Stimulated activated CD4-positive, alpha-beta T cell treated with anti-CD3 and anti-CD28 coated beads, TNF-alpha, amount 100 ng/mL, for 24 hours (primary cell): ENCODE measurements at regions not wholly inside any gene's neighbourhood (a gene's known extent, or its start where the extent isn't known, plus 50 kb on each side); places are given as distances from the start of the nearest gene placed in this dataset.
A peak's percentile ranks its signal among the peaks of the same experiment; 100 is the strongest.
"Not testable (repeated sequence)": the region's sequence is repeated elsewhere in the genome, so short reads cannot be mapped to it uniquely, and the experiment has no call there.

Source experiments
- DNase-seq, 3 experiments: peaks; one replicate each; pipeline ENCODE4 v3.0.0-alpha.2; 2020; ENCODE audit warnings: low read depth in 3 of 3

DNA sequence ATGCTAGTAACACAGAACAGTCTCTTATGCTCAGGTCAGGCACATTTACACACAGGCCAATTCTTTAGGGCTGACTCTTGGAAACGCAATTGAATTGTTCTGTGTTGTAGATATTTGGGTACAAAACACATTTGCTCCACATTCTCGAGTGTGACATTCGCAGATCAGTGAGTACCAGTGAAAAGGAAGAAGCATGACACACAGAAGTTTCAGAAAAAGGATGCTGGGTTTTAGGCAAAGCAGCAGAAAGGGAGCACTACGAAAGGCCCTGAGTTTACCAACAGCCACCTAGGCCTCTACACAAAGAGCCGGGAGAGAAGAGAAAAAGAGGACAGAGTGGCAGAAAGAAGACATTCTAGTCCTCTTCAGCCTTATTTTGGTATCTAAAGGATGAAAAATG is 254.4 kb upstream of the BTG1 start:
- no peak for DNase-seq

DNA sequence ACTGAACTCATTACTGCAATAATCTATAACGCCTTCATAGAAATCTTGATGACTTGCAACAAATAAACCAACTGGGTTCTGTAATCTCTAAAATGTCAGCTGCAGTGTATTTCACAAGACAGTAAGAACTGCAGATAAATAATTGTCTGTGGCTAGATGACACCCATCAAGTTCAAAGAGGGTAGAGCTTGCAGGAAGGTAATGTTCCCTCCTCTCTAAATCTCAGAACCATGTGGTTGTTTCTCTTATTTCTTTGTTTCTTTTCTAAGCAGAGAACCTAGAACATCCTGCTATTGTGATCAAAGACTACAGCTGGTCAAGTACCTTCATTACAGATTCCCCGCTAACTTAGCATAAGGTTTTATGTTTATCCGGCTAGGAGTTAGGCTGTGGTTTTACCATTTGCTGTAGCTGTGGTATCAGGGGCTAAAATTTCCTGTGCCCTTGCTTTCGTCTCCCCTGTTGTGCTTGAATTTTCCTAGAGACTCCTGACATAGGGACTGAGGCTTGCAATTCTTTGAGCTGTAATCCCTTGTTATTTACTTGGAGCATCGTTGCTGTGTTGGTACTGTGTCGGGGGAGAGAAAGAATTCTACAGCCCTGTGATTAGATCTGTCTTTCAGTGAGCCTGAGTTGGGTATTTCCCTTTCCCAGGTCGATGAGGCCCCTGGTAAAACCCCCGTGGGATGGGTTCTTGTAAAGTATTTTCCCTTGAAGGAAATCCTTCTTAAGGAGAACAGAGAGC is 253.1 kb upstream of the BTG1 start:
- no peak for DNase-seq

DNA sequence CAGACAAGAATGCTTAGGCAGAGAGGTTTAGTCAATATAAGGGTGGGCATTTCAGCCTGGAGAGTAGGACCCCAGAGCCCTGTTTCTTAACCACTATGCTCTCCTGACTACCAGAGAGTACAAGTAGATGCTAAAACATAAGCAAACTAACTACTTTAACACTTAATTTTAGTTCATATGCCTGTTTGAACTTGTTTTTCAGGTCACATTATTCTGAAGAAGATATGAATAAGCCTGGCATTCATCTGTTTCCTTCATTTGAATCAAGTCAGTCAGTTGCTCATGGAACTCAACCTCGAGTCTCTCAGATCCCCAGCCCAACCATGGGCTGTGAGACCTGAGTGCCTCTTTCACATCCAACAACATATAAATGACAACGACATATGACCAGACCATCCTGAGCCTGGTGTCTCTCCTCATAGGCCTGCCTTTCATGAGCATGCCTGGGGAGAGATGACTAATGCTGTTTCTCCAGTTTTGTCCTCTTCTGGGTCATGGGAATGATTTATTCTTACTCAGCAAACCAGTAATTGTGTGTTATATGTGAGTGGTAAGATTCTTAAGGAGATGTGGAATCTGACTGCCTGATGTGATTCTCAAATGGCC is 251.1 kb upstream of the BTG1 start:
- no peak for DNase-seq

DNA sequence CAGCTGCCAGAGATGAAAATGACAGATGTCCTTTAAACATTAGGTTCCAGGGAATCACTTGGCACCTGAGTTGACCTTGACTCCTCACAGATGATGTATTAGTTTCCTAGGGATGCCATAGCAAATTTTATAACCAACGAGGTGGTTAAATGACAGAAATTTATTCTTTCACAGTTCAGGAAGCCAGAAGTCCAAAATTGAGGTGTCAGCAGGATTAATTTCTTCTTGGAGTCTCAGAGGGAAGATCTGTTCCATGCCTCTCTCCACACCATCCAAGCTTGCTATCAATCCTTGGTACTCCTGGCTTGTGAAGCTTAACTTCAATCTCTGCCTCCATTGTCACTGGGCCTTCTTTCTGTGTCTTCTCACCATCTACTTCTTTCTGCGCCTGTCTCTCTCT is 249.7 kb upstream of the BTG1 start:
- DNase-seq, result no peak

DNA sequence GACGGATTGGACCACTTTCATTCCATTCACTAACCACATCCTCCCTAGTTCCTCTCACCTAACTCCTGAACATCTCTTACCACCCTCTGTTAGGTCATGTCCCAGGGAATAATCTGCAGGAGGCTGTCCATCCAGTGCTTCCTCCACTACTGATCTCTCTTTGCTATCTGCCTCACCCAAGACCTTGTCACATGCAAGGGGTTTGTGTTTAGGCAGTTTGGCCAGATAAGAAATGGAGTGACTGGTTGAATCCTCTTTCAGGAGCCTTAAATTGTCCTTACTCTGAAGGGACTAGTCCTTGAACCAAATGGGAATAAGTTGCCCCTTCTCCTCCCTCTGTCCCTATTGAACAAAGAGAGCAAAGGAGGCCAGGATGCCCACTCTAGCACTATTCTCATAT is 249.2 kb upstream of the BTG1 start:
- DNase-seq, result no peak

DNA sequence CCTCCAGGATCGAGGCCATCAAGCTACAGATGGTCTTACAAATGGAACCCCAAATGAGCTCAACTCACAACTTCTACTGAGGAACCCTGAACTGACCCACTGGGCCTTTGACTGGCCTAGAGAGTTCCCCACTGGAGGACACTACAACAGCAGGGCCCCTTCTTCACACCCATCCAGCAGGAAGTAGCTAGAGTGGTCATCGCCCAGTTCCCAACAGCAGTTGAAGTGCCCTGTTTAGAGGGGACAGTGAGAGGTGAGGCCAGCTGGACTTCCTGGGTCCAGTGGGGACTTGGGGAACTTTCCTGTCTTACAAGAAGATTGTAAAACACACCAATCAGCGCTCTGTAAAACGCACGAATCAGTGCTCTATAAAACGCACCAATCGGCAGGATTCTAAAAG is 247.9 kb upstream of the BTG1 start:
- no peak for DNase-seq

DNA sequence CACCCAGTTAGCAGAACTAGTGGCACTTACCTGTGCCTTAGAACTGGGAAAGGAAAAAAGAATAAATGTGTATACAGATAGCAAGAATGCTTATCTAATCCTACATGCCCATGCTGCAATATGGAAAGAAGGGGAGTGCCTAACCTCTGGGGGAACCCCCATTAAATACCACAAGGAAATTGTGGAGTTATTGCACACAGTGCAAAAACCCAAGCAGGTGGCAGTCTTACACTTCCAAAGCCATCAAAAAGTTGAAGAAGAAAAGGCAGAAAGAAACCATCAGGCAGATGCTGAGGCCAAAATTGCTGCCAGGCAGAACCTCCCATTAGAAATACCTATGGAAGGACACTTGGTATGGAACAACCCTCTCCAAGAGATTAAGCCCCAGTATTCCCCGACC is 246.1 kb upstream of the BTG1 start:
- DNase-seq, result not testable (repeated sequence)

DNA sequence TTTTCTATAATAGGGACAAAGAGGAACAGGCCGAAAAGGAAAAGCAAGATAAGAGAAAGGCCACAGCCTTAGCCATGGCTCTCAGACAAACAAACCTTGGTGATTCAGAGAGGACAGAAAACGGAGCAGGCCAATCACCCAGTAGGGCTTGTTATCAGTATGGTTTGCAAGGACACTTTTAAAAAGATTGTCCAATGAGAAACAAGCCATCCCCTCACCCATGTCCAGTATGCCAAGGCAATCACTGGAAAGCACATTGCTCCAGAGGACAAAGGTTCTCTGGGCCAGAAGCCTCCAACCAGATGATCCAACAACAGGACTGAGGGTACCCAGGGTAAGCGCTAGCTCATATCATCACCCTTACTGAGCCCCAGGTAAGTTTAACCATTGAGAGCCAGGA is 243.8 kb upstream of the BTG1 start:
- DNase-seq, result no peak

DNA sequence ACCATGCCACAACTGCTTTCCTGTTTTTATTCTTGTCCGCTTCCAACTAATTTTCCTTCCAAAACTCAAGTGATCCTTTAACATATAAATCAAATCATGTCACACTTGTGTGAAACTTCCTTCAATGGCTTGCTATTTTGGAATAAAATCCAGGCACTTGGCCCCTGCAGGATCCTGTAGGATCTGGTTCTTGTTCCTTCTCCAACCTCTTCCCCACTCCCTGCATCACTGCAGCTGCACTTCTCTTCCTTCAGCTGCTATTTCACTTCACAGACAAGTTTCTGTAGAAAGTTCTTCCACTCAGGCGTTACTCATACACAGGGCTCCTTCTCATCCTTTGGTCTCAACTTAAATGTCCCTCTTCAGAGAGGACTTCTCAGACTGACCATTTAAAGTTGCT is 239.7 kb upstream of the BTG1 start:
- DNase-seq, result no peak

DNA sequence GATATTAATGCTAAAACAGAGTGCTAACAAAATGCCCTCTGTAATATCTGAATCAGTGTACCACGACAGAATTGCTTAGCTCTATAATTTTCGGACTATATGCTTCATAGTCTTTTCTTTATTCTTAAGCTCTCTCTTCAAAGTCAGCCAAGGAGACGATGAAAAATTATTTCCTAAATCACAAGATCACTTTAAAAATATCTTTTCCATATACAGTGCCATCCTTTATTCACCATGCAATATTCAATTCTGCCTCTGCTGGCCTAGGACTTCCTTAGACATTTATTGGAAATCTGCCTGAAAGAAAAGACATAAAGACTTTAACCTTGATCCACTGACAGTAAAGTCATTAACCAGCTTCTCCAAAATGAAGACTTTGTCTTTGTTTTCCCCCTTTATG is 238.9 kb upstream of the BTG1 start:
- DNase-seq, result no peak

DNA sequence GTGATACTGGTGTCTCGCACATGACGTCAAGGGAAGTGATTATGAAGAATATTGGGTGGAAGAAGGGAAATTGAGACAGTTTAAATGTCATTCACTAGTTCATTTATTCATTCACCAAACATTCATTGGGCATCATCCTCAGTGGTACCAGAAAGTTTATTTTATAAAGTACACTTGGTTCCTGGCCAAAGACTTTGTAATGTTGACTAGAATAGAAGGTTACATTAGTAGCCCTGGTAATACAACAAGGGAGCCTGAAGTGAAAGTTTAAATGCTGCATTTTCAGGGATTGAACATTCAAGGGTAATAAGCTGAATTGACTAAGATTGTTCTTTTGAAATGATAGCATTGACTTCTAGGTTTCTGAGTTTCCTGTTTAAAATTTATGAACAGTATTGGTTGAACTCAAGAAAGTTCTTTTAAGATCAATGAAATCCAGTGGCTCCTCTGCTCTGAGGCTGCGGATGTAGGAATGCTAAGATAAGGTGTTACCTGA is 236.8 kb upstream of the BTG1 start:
- no peak for DNase-seq

DNA sequence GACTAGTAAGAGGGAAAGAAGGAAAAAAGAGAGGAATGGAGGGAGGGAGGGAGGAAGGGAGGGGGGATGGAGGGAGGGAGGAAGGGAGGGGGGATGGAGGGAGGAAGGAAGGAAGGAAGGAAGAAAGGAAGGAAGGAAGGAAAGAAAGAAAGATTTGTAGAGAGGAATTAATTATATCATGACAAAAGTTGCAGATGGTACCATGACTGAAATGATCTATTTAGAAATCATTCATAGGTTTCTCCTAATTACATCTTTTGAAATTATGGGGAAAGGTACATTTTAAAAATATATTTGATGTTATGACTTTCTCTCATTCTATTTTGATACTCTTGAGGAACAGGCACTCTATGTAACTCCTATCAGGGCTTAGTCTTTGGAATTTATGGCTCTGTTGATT is 236.2 kb upstream of the BTG1 start:
- no peak for DNase-seq

DNA sequence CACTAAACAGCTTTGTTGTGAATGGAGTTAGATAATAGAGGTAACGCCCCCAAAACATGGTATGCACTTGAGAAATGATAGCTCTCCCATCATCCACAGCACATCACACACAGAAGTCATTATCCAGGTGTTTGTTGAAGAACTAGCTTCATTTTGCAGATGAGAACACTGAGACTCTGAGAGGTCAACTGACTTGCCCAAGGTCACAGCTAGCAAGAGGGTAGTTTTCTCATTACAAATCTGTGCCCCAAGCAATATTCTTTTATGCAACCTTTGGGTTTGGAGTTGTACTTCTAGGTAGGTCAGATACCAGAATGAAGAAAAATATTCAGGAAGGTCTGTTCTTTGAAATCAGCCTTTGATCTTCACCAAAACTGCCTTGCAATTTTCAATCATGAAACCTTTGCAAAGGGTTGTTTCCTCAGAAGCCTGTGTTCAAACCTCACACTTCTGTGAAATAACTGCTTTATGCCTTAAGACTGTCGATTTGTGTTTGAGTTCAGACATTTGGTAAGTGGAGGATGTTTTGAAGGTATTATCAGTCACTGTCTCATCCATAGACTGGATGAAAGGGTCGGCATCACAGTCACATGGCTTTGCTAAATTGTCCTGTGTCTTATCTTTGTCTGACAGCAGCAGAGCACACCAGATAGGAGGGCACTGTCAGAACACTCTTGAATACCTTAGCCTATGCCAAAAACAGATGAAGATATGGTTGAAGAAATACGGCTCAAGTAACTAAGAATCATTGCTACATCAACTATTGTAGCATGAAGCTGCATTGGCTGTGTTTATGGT is 233.2 kb upstream of the BTG1 start:
- no peak for DNase-seq

DNA sequence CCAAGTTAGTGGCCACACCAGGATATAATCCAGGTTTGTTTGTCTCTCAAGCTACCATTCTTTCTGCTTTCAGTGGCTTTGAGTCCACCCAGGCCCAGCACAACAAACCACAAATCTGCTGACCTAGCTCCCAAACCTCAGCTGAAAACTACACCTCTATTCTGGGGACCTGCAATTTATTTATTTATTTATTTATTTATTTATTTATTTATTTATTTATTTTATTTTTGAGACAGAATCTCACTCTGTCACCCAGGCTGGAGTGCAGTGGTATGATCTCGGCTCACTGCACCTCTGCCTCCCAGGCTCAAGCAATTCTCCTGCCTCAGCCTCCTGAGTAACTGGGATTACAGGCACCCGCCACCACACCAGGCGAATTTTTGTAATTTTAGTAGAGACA is 229.9 kb upstream of the BTG1 start:
- DNase-seq, result not testable (repeated sequence)

DNA sequence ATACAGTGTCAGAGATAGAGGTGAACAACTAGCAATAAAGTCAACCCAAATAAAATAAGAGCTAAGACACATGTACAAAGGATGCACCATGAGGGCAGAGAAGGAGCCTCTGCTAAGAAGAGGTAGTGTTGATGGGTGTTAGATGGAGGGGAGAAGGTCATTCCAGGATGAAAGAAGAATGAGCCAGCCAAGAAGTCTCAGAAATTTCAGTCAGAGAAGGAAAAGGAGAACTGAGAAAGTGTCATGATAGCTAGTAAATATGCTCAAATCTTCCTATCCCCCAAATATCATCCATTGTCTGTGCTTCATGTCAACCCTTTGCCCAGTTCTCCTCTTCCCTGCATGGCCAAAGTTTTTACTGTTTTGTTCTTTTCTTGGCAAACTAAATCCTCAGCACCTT is 225.2 kb upstream of the BTG1 start:
- DNase-seq, result no peak

DNA sequence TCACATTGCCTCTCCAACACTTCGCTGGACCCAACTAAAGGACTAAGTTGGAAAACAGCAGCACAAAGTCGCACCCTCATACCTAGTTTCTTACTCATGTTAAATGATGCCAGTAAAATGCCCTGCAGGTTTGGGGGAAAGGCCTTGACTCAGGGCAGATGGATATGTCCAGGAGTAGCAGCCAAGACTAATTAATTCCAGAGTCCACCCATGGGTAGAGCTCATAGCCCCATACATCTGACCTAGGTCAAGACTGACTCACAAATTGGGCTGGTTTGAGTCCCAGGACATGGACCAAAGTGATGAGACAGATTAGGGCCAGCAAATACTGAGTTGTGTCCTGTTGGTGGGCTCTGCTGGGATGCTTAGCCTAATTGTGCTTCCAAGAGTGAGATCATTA is 224.0 kb upstream of the BTG1 start:
- no peak for DNase-seq

DNA sequence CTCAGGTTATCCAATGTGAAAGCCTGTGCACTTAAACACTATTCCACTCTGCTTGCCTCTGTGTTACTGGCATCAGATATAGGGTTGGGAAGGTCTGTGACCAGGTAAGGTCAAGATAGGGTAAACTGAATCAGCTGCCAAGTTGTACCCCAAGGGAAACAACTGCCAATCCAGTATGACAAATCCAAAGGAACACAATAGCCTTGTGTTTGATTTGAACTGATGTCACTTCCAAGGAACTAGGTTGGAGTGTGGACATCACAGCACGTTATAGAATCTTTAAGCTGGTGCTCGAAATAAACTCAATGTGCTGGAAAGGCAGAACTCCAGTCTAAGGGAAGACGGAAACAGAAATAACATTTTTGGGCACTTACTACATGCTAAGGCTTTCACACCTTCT is 223.4 kb upstream of the BTG1 start:
- DNase-seq, result no peak

DNA sequence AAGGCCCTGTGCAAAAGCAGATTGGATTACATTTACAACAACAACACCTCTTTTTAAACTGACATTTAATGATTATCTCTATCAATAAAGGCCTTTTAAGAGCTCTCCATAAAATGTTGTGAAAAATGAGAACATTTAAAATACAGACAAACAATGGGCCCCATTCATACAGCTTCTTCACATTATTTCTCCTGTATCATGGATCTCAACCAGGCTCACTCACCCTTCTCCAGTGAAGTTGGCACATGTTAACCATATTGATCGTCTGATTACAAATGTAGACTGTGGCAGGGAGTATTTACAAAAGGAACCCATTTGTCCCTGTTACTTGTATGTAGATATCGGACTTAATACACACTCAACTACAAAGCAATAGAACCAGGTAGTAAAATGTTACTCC is 220.2 kb upstream of the BTG1 start:
- DNase-seq, result no peak

DNA sequence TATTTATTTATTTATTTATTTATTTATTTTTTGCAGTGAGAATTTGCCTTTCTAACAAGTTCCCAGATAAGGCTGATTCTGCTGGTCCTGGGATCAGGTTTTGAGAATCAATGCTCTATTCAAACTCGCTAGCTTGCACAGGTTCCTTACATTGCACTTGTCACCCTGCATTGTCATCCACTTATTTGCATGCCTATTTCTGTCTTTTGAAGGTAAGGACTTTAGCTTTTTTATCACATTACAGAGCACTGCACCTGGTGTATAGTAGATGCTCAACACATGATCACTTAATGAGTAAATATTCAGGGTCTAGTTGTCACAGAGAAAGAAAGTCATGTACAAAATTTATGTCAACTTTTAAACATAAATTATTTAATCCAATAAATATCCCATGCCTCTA is 219.7 kb upstream of the BTG1 start:
- no peak for DNase-seq

DNA sequence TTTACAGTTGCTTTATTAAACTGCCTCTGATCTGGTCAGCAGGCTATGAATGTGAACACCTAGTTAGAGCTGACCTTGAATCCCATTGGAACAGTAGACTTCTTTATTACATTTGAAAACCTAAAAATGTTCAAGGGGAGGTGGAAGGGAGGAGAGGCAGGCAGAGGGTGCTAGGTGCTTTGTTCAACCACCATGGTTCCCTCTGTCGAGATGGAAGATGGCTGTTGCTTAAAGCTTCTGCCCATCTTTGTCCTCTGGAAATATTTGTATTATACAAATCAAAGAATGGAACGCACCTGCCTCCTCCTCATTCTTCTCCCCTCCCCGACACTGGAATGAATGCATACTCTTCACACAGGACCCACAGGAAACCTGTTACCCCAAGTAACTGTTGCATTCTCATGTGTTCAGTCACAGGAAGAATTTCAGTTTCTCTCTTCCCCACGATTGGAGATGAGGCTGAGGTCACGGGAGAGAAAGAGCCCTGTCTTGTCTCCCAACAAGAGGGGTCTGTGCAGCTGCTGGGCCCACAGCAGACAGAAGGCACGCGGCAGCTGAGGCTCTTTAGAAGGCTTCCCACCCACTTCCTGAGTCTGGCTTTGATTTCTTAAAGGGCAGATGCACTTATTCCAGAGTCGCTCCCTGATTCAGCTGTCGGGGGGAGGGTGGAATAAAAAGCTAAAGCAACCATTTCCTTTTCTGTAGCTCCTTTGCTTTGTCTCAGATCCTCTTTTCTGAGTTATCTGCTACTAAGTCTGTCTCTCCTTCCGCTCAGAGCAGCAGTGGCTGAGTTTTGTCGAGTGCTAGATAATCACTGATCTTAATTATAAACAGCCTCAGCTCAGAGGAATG is 217.9 kb upstream of the BTG1 start:
- peak in 1 of 3 experiments; percentile 13 for DNase-seq

DNA sequence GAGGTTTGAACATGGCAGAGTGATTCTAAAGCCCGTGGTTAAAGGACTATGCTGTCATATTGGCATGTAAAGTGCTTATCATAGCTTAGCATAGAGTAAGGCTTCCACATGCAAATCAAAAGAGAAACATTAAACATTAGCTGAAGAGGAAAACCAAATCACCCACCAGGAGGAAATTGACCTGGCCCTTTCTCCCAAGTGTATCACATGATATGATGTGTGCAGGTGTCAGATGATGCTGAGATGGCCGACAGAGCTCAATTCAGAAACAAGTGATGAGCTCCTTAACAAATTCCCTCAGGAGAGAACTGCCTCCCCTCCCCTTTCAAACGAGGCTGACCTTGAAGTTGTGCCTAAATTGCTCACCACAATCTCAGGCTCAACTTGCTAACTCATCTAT is 217.1 kb upstream of the BTG1 start:
- DNase-seq, result no peak

DNA sequence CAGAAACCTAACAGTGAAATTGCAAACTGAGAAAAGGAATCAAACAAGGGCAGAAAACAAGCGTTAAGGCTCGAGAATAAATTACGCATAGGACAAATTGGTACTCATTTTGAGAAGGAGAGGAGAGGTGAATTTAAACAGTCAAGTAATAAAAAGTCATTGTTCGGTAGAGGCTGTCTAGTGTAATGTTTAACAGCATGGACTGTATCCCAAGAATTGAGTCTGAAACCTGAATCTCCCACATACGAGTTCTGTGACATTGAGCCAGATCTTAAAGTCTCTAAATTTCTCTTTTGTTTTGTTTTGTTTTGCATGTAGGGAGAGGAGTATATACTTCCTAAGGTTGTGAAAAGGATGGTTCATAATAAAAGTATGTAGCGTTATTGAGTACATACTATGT is 216.5 kb upstream of the BTG1 start:
- DNase-seq, result no peak
